Adrenal gland (tissue), 9 donors: ENCODE measurements at regions not wholly inside any gene's neighbourhood (a gene's known extent, or its start where the extent isn't known, plus 50 kb on each side); places are given as distances from the start of the nearest gene placed in this dataset.

ENCODE experiments used
- DNase-seq, 7 donors: peaks; one replicate each; pipeline ENCODE4 v3.0.0-alpha.2; 2019 to 2020
- H3K27ac ChIP-seq, 5 donors: fragments of 200-600 bp; sonication (generic) in 4 of 5; 1 replicate in 3 of 5; 2 replicates in 2 of 5; pipeline versions ENCODE4 v1.5.1 to v1.8.0; 2016 to 2020; ENCODE audit warnings: mild to moderate bottlenecking in 1 of 5
- H3K27me3 ChIP-seq: fragments of 200-600 bp; 2 replicates; pipeline ENCODE4 v1.8.0; 2021
- H3K36me3 ChIP-seq, 2 donors: fragments of 200-600 bp; replicated peaks in 1 of 2; 1 replicate in 1 of 2; 2 replicates in 1 of 2; pipeline versions ENCODE4 v1.5.1 to v1.8.0; 2018 to 2022
- H3K4me1 ChIP-seq, 2 donors: fragments of 200-600 bp; replicated peaks in 1 of 2; 1 replicate in 1 of 2; 2 replicates in 1 of 2; pipeline versions ENCODE4 v1.5.1 to v1.8.0; 2018 to 2021
- H3K4me3 ChIP-seq, 4 donors: fragments of 200-600 bp; sonication (generic) in 3 of 4; one replicate each; pipeline ENCODE4 v1.5.1; 2016 to 2018
- H3K9me3 ChIP-seq, 3 donors: fragments of 200-600 bp; sonication (generic) in 1 of 3; replicated peaks in 1 of 3; 1 replicate in 2 of 3; 2 replicates in 1 of 3; pipeline versions ENCODE4 v1.5.1 to v1.8.0; 2016 to 2021
- CTCF ChIP-seq, 6 experiments: fragments of 450-650 bp in 4 of 6; fragments of 200-600 bp in 2 of 6; sonication (generic) in 1 of 6; IDR thresholded peaks; 1 replicate in 5 of 6; 2 replicates in 1 of 6; pipeline versions ENCODE4 v1.5.1 to v1.8.0; 2016 to 2021; ENCODE audit warnings: antibody characterized with exemption in 6 of 6, mild to moderate bottlenecking in 2 of 6, moderate library complexity in 1 of 6
- POLR2A ChIP-seq, 2 donors: fragments of 450-650 bp; IDR thresholded peaks; one replicate each; pipeline ENCODE4 v1.6.1; 2017; ENCODE audit warnings: antibody characterized with exemption in 2 of 2, mild to moderate bottlenecking in 2 of 2, moderate library complexity in 1 of 2
- WGBS, 4 donors: extraction: QIAGEN DNeasy Blood & Tissue Kit in 2 of 4; methylation state at CpG; one replicate each; pipeline versions ENCODE4 v1.1.5 to v1.1.7; 2013 to 2017; 5-methylcytosine and 5-hydroxymethylcytosine counted together
- intact Hi-C, 2 donors: fragments of 100-400 bp; cut with DNase I; formaldehyde crosslinking; loops; one replicate each; pipeline versions ENCODE4 v1.14.1 to v1.15.0; 2022 to 2023
- donor health status: healthy with polysubstance abuse.
- donor health status: Bipolar disorder and iron deficiency.
- donor health status: DM: yes; HTN: yes; CAD: no.
- donor health status: DM: no; HTN: no; CAD: no.
- donor health status: DM: no; HTN: no; CAD: no.

DNA sequence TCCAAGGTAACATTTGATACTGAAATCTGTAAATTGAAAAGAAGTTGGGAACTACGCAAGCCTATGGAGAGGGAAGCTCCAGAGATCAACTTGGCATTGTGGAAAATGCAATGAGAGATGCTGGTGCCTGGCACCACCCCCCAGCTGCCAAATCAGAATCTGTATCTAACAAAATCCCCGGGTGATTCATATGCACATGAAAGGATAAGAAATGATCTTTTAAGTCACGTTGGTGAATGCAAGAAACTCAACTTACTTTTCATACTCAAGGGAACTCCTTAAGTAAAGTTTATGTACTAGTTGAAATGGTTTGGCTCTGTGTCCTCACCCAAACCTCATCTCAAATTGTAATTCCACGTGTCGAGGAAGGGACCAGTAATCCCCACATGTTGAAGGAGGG is 158.5 kb upstream of the MYO16 start:
- Histone ChIP-seq H3K4me3 (no peak overlapping the region), H3K27ac (no peak overlapping the region), H3K27me3 (no peaks in the 10 kb centered on the region), H3K36me3 (no peaks in the 10 kb centered on the region), H3K9me3 (no peaks in the 10 kb centered on the region), H3K4me1 (no peaks in the 10 kb centered on the region)
- DNase-seq, result no peak
- 63 to 73% (median 68%) methylated on average over 5 of the region's 5 CpGs for WGBS, 4 donors
- TF ChIP-seq POLR2A (IDR thresholded peaks at IDR 0.05), result no peak
- no peak for TF ChIP-seq CTCF (IDR thresholded peaks at IDR 0.05)
- intact Hi-C loops, result no loop called here

GRCh38 chr13:108475181-108475580 is 154.2 kb upstream of the MYO16 start:
- no peak for TF ChIP-seq CTCF (IDR thresholded peaks at IDR 0.05)
- no peak for TF ChIP-seq POLR2A (IDR thresholded peaks at IDR 0.05)
- DNase-seq, result no peak
- H3K36me3 ChIP-seq, result no peaks in the 10 kb centered on the region
- no peaks in the 10 kb centered on the region for H3K27me3 ChIP-seq
- intact Hi-C loops, result no loop called here
- no peak overlapping the region for H3K4me3 ChIP-seq
- no peak overlapping the region for H3K27ac ChIP-seq
- 69 to 80% (median 79%) methylated on average over 2 of the region's 2 CpGs for WGBS, 4 donors
- no peaks in the 10 kb centered on the region for H3K9me3 ChIP-seq
- no peaks in the 10 kb centered on the region for H3K4me1 ChIP-seq

GRCh38 chr13:108477376-108477775 is 152.0 kb upstream of the MYO16 start:
- no peak for DNase-seq
- Histone ChIP-seq H3K9me3 (no peaks in the 10 kb centered on the region), H3K4me1 (no peaks in the 10 kb centered on the region), H3K27me3 (no peaks in the 10 kb centered on the region), H3K36me3 (no peaks in the 10 kb centered on the region), H3K27ac (no peak overlapping the region), H3K4me3 (no peak overlapping the region)
- TF ChIP-seq CTCF (IDR thresholded peaks at IDR 0.05) (no peak), POLR2A (IDR thresholded peaks at IDR 0.05) (no peak)
- 42 to 52% (median 48%) methylated on average over 4 of the region's 4 CpGs for WGBS, 4 donors
- intact Hi-C loops, result no loop called here

- WGBS, 4 donors, result 80 to 93% (median 87%) methylated on average over 1 of the region's 1 CpG
- Histone ChIP-seq H3K4me3 (no peak overlapping the region), H3K4me1 (no peaks in the 10 kb centered on the region), H3K9me3 (no peaks in the 10 kb centered on the region), H3K27ac (no peak overlapping the region), H3K36me3 (no peaks in the 10 kb centered on the region), H3K27me3 (no peaks in the 10 kb centered on the region)
- TF ChIP-seq POLR2A (IDR thresholded peaks at IDR 0.05) (no peak), CTCF (IDR thresholded peaks at IDR 0.05) (no peak)
- intact Hi-C loops, result no loop called here
- DNase-seq, result no peak
These were observed 151.2 kb upstream of the MYO16 start for GRCh38 chr13:108478179-108478578.
